ENCODE measurements at regions not wholly inside any gene's neighbourhood (a gene's known extent, or its start where the extent isn't known, plus 50 kb on each side); places are given as distances from the start of the nearest gene placed in this dataset.

GRCh38 chr5:155780260-155780659, 546.7 kb upstream of the SGCD start:
- intact Hi-C loops (cut with micrococcal nuclease; ENCODE audit: unreplicated experiment), result no loop called here
- 0 out of 2 replicates have a peak, but pooled peaks cover 3% of the 10 kb centered on the region for H3K27me3 ChIP-seq (ENCODE audit: insufficient read depth, low read depth)
- H2AFZ ChIP-seq, result no peak overlapping the region
- no peaks in the 10 kb centered on the region for H3K79me2 ChIP-seq (ENCODE audit: low read depth)
- ChIA-PET CTCF (no interaction called here), POLR2A (ENCODE audit: unreplicated experiment) (no interaction called here)
- H3F3A ChIP-seq (ENCODE audit: insufficient read depth, low read depth), result no peaks in the 10 kb centered on the region
- BruUV-seq (replicated peaks), result no TSS peak
- no peaks in the 10 kb centered on the region for H3K9me2 ChIP-seq (ENCODE audit: insufficient read depth)
- H3K4me1 ChIP-seq (replicated peaks; ENCODE audit: insufficient read depth), result no peaks in the 10 kb centered on the region
- H3K27ac ChIP-seq, result no peak overlapping the region
- no peaks in the 10 kb centered on the region for H3K9me3 ChIP-seq (ENCODE audit: insufficient read depth, low read depth)
- TF ChIP-seq EZH2 (IDR thresholded peaks at IDR 0.05; ENCODE audit: low read depth) (no peak), CTCF (conservative IDR thresholded peaks at IDR 0.05) (no peak)
- no peak overlapping the region for H3K4me2 ChIP-seq
- no peak overlapping the region for H3K4me3 ChIP-seq
- DNase-seq, result no peak
- no peaks in the 10 kb centered on the region for H4K20me1 ChIP-seq (ENCODE audit: insufficient read depth)
- no peaks in the 10 kb centered on the region for H3K36me3 ChIP-seq (ENCODE audit: low read depth)

- Histone ChIP-seq H3K9me2 (ENCODE audit: insufficient read depth) (no peaks in the 10 kb centered on the region), H3K9me3 (ENCODE audit: insufficient read depth, low read depth) (no peaks in the 10 kb centered on the region), H4K20me1 (ENCODE audit: insufficient read depth) (no peaks in the 10 kb centered on the region), H3K27me3 (ENCODE audit: insufficient read depth, low read depth) (0 out of 2 replicates have a peak, but pooled peaks cover 3% of the 10 kb centered on the region), H3K27ac (no peak overlapping the region), H3K4me2 (no peak overlapping the region), H2AFZ (no peak overlapping the region), H3K36me3 (ENCODE audit: low read depth) (no peaks in the 10 kb centered on the region), H3K4me3 (no peak overlapping the region), H3K79me2 (ENCODE audit: low read depth) (no peaks in the 10 kb centered on the region), H3K4me1 (replicated peaks; ENCODE audit: insufficient read depth) (no peaks in the 10 kb centered on the region), H3F3A (ENCODE audit: insufficient read depth, low read depth) (no peaks in the 10 kb centered on the region)
- no peak for TF ChIP-seq CTCF (conservative IDR thresholded peaks at IDR 0.05)
- intact Hi-C loops (cut with micrococcal nuclease; ENCODE audit: unreplicated experiment), result no loop called here
- POLR2A ChIA-PET (ENCODE audit: unreplicated experiment), result no interaction called here
- no peak for DNase-seq
- CTCF ChIA-PET, result no interaction called here
- BruUV-seq (replicated peaks), result no TSS peak
Measured at GRCh38 chr5:155783246-155783645, 543.7 kb upstream of the SGCD start.

GRCh38 chr5:155783791-155784190, 543.2 kb upstream of the SGCD start:
- Histone ChIP-seq H4K20me1 (ENCODE audit: insufficient read depth) (no peaks in the 10 kb centered on the region), H3K27me3 (ENCODE audit: insufficient read depth, low read depth) (0 out of 2 replicates have a peak, but pooled peaks cover 3% of the 10 kb centered on the region), H3F3A (ENCODE audit: insufficient read depth, low read depth) (no peaks in the 10 kb centered on the region), H3K4me2 (no peak overlapping the region), H3K4me3 (no peak overlapping the region), H3K36me3 (ENCODE audit: low read depth) (no peaks in the 10 kb centered on the region), H3K9me3 (ENCODE audit: insufficient read depth, low read depth) (no peaks in the 10 kb centered on the region), H3K4me1 (replicated peaks; ENCODE audit: insufficient read depth) (no peaks in the 10 kb centered on the region), H3K9me2 (ENCODE audit: insufficient read depth) (no peaks in the 10 kb centered on the region), H2AFZ (no peak overlapping the region), H3K79me2 (ENCODE audit: low read depth) (no peaks in the 10 kb centered on the region), H3K27ac (no peak overlapping the region)
- TF ChIP-seq EZH2 (IDR thresholded peaks at IDR 0.05; ENCODE audit: low read depth), result no peak
- no peak for TF ChIP-seq CTCF (conservative IDR thresholded peaks at IDR 0.05)
- no peak for DNase-seq
- ChIA-PET CTCF (interaction anchor here (0.6 kb wide), 1 partner anchor 40 kb away, joined by 4 read pairs; no protein-coding TSS in a partner anchor), POLR2A (ENCODE audit: unreplicated experiment) (no interaction called here)
- intact Hi-C loops (cut with micrococcal nuclease; ENCODE audit: unreplicated experiment), result no loop called here
- no TSS peak for BruUV-seq (replicated peaks)

Data from PC-9 (cell line).